ENCODE measurements at regions not wholly inside any gene's neighbourhood (a gene's known extent, or its start where the extent isn't known, plus 50 kb on each side); places are given as distances from the start of the nearest gene placed in this dataset.

GRCh38 chr2:67625178-67625577 is 228.0 kb downstream of the ETAA1 start:
- Histone ChIP-seq H2AFZ (ENCODE audit: insufficient read depth, low read depth, low read length, poor library complexity, severe bottlenecking) (no peak overlapping the region), H3K36me3 (replicated peaks in 1 of 2; ENCODE audit: control insufficient read depth in 1 of 2, insufficient read depth in 2 of 2, low read length in 2 of 2) (no peaks in the 10 kb centered on the region), H4K20me1 (ENCODE audit: insufficient read depth, low read length) (no peaks in the 10 kb centered on the region), H3K9me3 (replicated peaks in 1 of 2; ENCODE audit: control insufficient read depth in 1 of 2, insufficient read depth in 1 of 2, low read length in 2 of 2) (no peaks in the 10 kb centered on the region), H3K27ac (ENCODE audit: low read depth in 1 of 2, low read length in 2 of 2) (no peak overlapping the region), H3K9ac (ENCODE audit: insufficient read depth, low read length, poor library complexity, severe bottlenecking) (no peak overlapping the region), H3K79me2 (ENCODE audit: insufficient read depth, low read length) (no peaks in the 10 kb centered on the region), H3K27me3 (ENCODE audit: control insufficient read depth in 2 of 2, insufficient read depth in 2 of 2, low read length in 2 of 2) (no peaks in the 10 kb centered on the region), H3K4me1 (ENCODE audit: control insufficient read depth in 1 of 2, insufficient read depth in 2 of 2, low read length in 2 of 2) (no peaks in the 10 kb centered on the region), H3K4me3 (replicated peaks in 1 of 3; ENCODE audit: low read depth in 2 of 3, low read length in 3 of 3) (no peak overlapping the region), H3K4me2 (replicated peaks; ENCODE audit: extremely low read depth, low read length, poor library complexity, severe bottlenecking) (no peak overlapping the region)
- no peak for DNase-seq
- H3K4me1 Mint-ChIP-seq, result peaks cover 6% of the 10 kb centered on the region
- no peaks in the 10 kb centered on the region for H3K27me3 Mint-ChIP-seq (ENCODE audit: low read depth in 3 of 3)
- TF ChIP-seq CTCF (IDR thresholded peaks at IDR 0.05), result no peak
- intact Hi-C loops (cut with micrococcal nuclease), result no loop called here
- H3K4me3 Mint-ChIP-seq, result no peak overlapping the region
- no peaks in the 10 kb centered on the region for H3K36me3 Mint-ChIP-seq
- no peak overlapping the region for H3K27ac Mint-ChIP-seq
- peaks cover 0 to 4% (median 0%) of the 10 kb centered on the region in 7 donors for H3K9me3 Mint-ChIP-seq

- Histone ChIP-seq H3K27me3 (ENCODE audit: control insufficient read depth in 2 of 2, insufficient read depth in 2 of 2, low read length in 2 of 2) (no peaks in the 10 kb centered on the region), H3K27ac (ENCODE audit: low read depth in 1 of 2, low read length in 2 of 2) (no peak overlapping the region), H3K4me3 (replicated peaks in 1 of 3; ENCODE audit: low read depth in 2 of 3, low read length in 3 of 3) (no peak overlapping the region), H3K4me2 (replicated peaks; ENCODE audit: extremely low read depth, low read length, poor library complexity, severe bottlenecking) (no peak overlapping the region), H3K36me3 (replicated peaks in 1 of 2; ENCODE audit: control insufficient read depth in 1 of 2, insufficient read depth in 2 of 2, low read length in 2 of 2) (no peaks in the 10 kb centered on the region), H3K9ac (ENCODE audit: insufficient read depth, low read length, poor library complexity, severe bottlenecking) (no peak overlapping the region), H2AFZ (ENCODE audit: insufficient read depth, low read depth, low read length, poor library complexity, severe bottlenecking) (no peak overlapping the region), H3K79me2 (ENCODE audit: insufficient read depth, low read length) (no peaks in the 10 kb centered on the region), H4K20me1 (ENCODE audit: insufficient read depth, low read length) (no peaks in the 10 kb centered on the region), H3K4me1 (ENCODE audit: control insufficient read depth in 1 of 2, insufficient read depth in 2 of 2, low read length in 2 of 2) (no peaks in the 10 kb centered on the region), H3K9me3 (replicated peaks in 1 of 2; ENCODE audit: control insufficient read depth in 1 of 2, insufficient read depth in 1 of 2, low read length in 2 of 2) (no peaks in the 10 kb centered on the region)
- no peak for DNase-seq
- no peak for TF ChIP-seq CTCF (IDR thresholded peaks at IDR 0.05)
- H3K27me3 Mint-ChIP-seq (ENCODE audit: low read depth in 3 of 3), result no peaks in the 10 kb centered on the region
- H3K36me3 Mint-ChIP-seq, result no peaks in the 10 kb centered on the region
- H3K4me3 Mint-ChIP-seq, result no peak overlapping the region
- peaks cover 0 to 4% (median 0%) of the 10 kb centered on the region in 7 donors for H3K9me3 Mint-ChIP-seq
- peaks cover 6% of the 10 kb centered on the region for H3K4me1 Mint-ChIP-seq
- WGBS (ENCODE audit: insufficient coverage), result 80% methylated on average over 1 of the region's 5 CpGs
- H3K27ac Mint-ChIP-seq, result no peak overlapping the region
- intact Hi-C loops (cut with micrococcal nuclease), result no loop called here
Measured at GRCh38 chr2:67625690-67626475, 228.8 kb downstream of the ETAA1 start.
